SK-N-SH (cell line): ENCODE measurements at regions not wholly inside any gene's neighbourhood (a gene's known extent, or its start where the extent isn't known, plus 50 kb on each side); places are given as distances from the start of the nearest gene placed in this dataset.

ENCODE experiments used
- CTCF ChIA-PET: fragments of 300-600, 350-600 bp; formaldehyde crosslinking; extraction: SDS; loops from one replicate; lab custom pipeline; 2021; lab: Yijun Ruan, JAX
- POLR2A ChIA-PET: fragments of 350-600 bp; sonication (Branson Sonifier 250); formaldehyde crosslinking; extraction: SDS; loops from one replicate; lab custom pipeline; 2020; ENCODE audit warnings: antibody characterized with exemption, inconsistent platforms; lab: Yijun Ruan, JAX
- DNase-seq: peaks from one replicate; pipeline ENCODE4 v3.0.0; 2012
- H2AFZ ChIP-seq: fragments of 200-600 bp; sonication (generic); 2 replicates; pipeline ENCODE4 v1.8.1; 2016; ENCODE audit warnings: antibody characterized with exemption, mild to moderate bottlenecking, low read depth
- H3F3A ChIP-seq: fragments of 200-600 bp; sonication (generic); replicated peaks from 2 replicates; pipeline ENCODE3; 2016; ENCODE audit warnings: antibody characterized with exemption, mild to moderate bottlenecking; ENCODE audit not compliant: insufficient read depth
- H3K27ac ChIP-seq, 2 experiments: fragments of 200-500 bp in 1 of 2; fragments of 200-600 bp in 1 of 2; sonication (Bioruptor generic) in 1 of 2; sonication (generic), shearing (Covaris generic) in 1 of 2; 2 replicates each; pipeline versions ENCODE4 v1.5.1 to v1.6.1; 2014 to 2016; ENCODE audit warnings: low read depth in 2 of 2, inconsistent platforms in 1 of 2, low read length in 1 of 2, mild to moderate bottlenecking in 1 of 2, mixed read lengths in 1 of 2
- H3K27me3 ChIP-seq: fragments of 200-600 bp; sonication (generic), shearing (Covaris generic); 2 replicates; pipeline ENCODE4 v1.6.1; 2016; ENCODE audit warnings: mixed run types; ENCODE audit not compliant: insufficient read depth
- H3K36me3 ChIP-seq, 2 experiments: fragments of 200-500 bp in 1 of 2; fragments of 200-600 bp in 1 of 2; sonication (Bioruptor generic) in 1 of 2; sonication (generic) in 1 of 2; replicated peaks in 1 of 2; 2 replicates each; pipeline versions ENCODE3 to v1.5.1; 2014 to 2016; ENCODE audit warnings: low read length in 1 of 2, mild to moderate bottlenecking in 1 of 2; ENCODE audit not compliant: insufficient read depth in 2 of 2, control insufficient read depth in 1 of 2
- H3K4me1 ChIP-seq, 2 experiments: fragments of 200-500 bp in 1 of 2; fragments of 200-600 bp in 1 of 2; sonication (Bioruptor generic) in 1 of 2; sonication (generic), shearing (Covaris generic) in 1 of 2; 2 replicates each; pipeline versions ENCODE4 v1.5.1 to v1.6.1; 2014 to 2016; ENCODE audit warnings: low read depth in 1 of 2, low read length in 1 of 2, mixed run types in 1 of 2; ENCODE audit not compliant: insufficient read depth in 2 of 2, control insufficient read depth in 1 of 2
- H3K4me2 ChIP-seq: fragments of 200-600 bp; sonication (generic), shearing (Covaris generic); 2 replicates; pipeline ENCODE4 v1.6.1; 2017; ENCODE audit warnings: mixed run types
- H3K4me3 ChIP-seq, 2 experiments: fragments of 200-500 bp in 1 of 2; fragments of 200-600 bp in 1 of 2; sonication (Bioruptor generic) in 1 of 2; sonication (generic), shearing (Covaris generic) in 1 of 2; 2 replicates each; pipeline versions ENCODE4 v1.5.1 to v1.8.1; 2014 to 2016; ENCODE audit warnings: low read depth in 2 of 2, inconsistent platforms in 1 of 2, low read length in 1 of 2, mild to moderate bottlenecking in 1 of 2, mixed read lengths in 1 of 2, moderate library complexity in 1 of 2
- H3K79me2 ChIP-seq: fragments of 200-600 bp; sonication (generic); 2 replicates; pipeline ENCODE4 v1.8.1; 2017; ENCODE audit warnings: mild to moderate bottlenecking; ENCODE audit not compliant: insufficient read depth
- H3K9ac ChIP-seq: fragments of 200-600 bp; sonication (generic); 2 replicates; pipeline ENCODE4 v1.6.1; 2017; ENCODE audit warnings: mixed run types
- H3K9me2 ChIP-seq: fragments of 200-600 bp; sonication (generic); 2 replicates; pipeline ENCODE4 v1.6.1; 2017; ENCODE audit warnings: mixed run types
- H3K9me3 ChIP-seq: fragments of 200-600 bp; sonication (generic); 2 replicates; pipeline ENCODE4 v1.6.1; 2017; ENCODE audit warnings: mixed run types, mild to moderate bottlenecking, moderate library complexity
- H4K20me1 ChIP-seq: fragments of 200-600 bp; sonication (generic); 2 replicates; pipeline ENCODE4 v1.6.1; 2017; ENCODE audit warnings: mild to moderate bottlenecking, mixed run types; ENCODE audit not compliant: insufficient read depth
- CTCF ChIP-seq: fragments of 200-600 bp; sonication (generic); IDR thresholded peaks from 2 replicates; pipeline ENCODE4 v1.6.1; 2017; ENCODE audit warnings: antibody characterized with exemption, mild to moderate bottlenecking, moderate library complexity
- IRF3 ChIP-seq: fragments of 150-350 bp; IDR thresholded peaks from 2 replicates; pipeline ENCODE4 v1.6.1; 2016; ENCODE audit warnings: mild to moderate bottlenecking, low read depth, low read length
- MXI1 ChIP-seq: IDR thresholded peaks from 2 replicates; pipeline ENCODE4 v1.6.1; 2012; ENCODE audit warnings: mild to moderate bottlenecking, low read depth, low read length, improper control_type of control experiment
- POLR2AphosphoS5 ChIP-seq: IDR thresholded peaks from 2 replicates; pipeline ENCODE4 v1.6.1; 2012; ENCODE audit warnings: low read depth, low read length
- REST ChIP-seq: IDR thresholded peaks from 2 replicates; pipeline ENCODE4 v1.6.1; 2012; ENCODE audit warnings: mild to moderate bottlenecking, low read depth, low read length, moderate library complexity
- USF1 ChIP-seq: IDR thresholded peaks from 2 replicates; pipeline ENCODE4 v1.4.0; 2012; ENCODE audit warnings: low read depth, borderline replicate concordance
- ZBTB33 ChIP-seq: IDR thresholded peaks from 2 replicates; pipeline ENCODE4 v1.4.0; 2012; ENCODE audit warnings: low read depth, borderline replicate concordance
- WGBS: methylation state at CpG from one replicate; pipeline ENCODE4 v1.1.6; 2017; ENCODE audit warnings: low lambda C conversion rate; 5-methylcytosine and 5-hydroxymethylcytosine counted together

GRCh38 chr5:109917154-109917546, 227.4 kb downstream of the MAN2A1 start:
- H2AFZ ChIP-seq: no peak overlapping the region
- H3K9me2 ChIP-seq: no peaks in the 10 kb centered on the region
- H3K4me1 ChIP-seq: peaks cover 0 to 12% of the 10 kb centered on the region in 2 experiments; a peak in 2 of 4 replicates
- peaks cover 3% of the 10 kb centered on the region for H3F3A ChIP-seq
- WGBS: 71% methylated on average over 4 of the region's 4 CpGs
- POLR2A ChIA-PET: no interaction called here
- TF ChIP-seq POLR2AphosphoS5 (no peak), REST (no peak), MXI1 (no peak), USF1 (no peak), IRF3 (no peak), ZBTB33 (no peak), CTCF (no peak)
- H3K79me2 ChIP-seq: no peaks in the 10 kb centered on the region
- no peaks in the 10 kb centered on the region for H3K36me3 ChIP-seq
- H3K4me3 ChIP-seq: no peak overlapping the region
- no peak overlapping the region for H3K4me2 ChIP-seq
- CTCF ChIA-PET: no interaction called here
- no peak for DNase-seq
- H3K9ac ChIP-seq: no peak overlapping the region
- no peaks in the 10 kb centered on the region for H3K27me3 ChIP-seq
- H4K20me1 ChIP-seq: no peaks in the 10 kb centered on the region
- no peak overlapping the region for H3K27ac ChIP-seq
- no peaks in the 10 kb centered on the region for H3K9me3 ChIP-seq
